Neural progenitor cell (in vitro differentiated cells): ENCODE measurements at regions not wholly inside any gene's neighbourhood (a gene's known extent, or its start where the extent isn't known, plus 50 kb on each side); places are given as distances from the start of the nearest gene placed in this dataset.

Experiments used
- EZH2 ChIP-seq: fragments of 200-600 bp; sonication (generic); IDR thresholded peaks from 2 replicates; pipeline ENCODE4 v1.6.1; 2017; ENCODE audit warnings: antibody characterized with exemption, mild to moderate bottlenecking, moderate library complexity
- EZH2phosphoT487 ChIP-seq: fragments of 200-600 bp; sonication (generic); IDR thresholded peaks from 2 replicates; pipeline ENCODE4 v1.6.1; 2017; ENCODE audit warnings: antibody characterized with exemption
- TF ChIP-seq, protein P1 (sequence below): fragments of 200-600 bp; sonication (generic); IDR thresholded peaks from 2 replicates; pipeline ENCODE4 v1.5.1; 2017; ENCODE audit warnings: antibody characterized with exemption, mild to moderate bottlenecking

DNA sequence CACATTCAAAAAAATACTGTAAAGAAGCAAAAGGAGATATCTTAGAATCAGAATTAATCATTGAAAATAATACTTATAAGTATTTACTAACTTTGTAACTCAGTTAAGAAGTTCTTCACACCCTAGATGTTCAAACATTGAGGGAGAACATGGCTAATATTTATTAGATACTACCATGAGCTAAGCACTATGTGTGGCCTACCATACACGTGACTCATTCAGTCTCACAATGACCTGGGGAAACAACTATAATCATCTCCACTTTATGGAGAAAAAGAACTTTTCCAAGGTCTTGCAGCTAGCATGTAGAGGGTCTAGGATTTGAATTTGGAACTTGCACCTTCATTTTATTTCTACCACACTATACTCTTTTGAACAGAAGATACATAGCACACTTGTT is 361.9 kb upstream of the CFAP20DC start:
- TF ChIP-seq EZH2 (no peak), EZH2phosphoT487 (no peak)
- TF ChIP-seq, protein P1, sequence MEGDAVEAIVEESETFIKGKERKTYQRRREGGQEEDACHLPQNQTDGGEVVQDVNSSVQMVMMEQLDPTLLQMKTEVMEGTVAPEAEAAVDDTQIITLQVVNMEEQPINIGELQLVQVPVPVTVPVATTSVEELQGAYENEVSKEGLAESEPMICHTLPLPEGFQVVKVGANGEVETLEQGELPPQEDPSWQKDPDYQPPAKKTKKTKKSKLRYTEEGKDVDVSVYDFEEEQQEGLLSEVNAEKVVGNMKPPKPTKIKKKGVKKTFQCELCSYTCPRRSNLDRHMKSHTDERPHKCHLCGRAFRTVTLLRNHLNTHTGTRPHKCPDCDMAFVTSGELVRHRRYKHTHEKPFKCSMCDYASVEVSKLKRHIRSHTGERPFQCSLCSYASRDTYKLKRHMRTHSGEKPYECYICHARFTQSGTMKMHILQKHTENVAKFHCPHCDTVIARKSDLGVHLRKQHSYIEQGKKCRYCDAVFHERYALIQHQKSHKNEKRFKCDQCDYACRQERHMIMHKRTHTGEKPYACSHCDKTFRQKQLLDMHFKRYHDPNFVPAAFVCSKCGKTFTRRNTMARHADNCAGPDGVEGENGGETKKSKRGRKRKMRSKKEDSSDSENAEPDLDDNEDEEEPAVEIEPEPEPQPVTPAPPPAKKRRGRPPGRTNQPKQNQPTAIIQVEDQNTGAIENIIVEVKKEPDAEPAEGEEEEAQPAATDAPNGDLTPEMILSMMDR, result no peak
